ENCODE measurements at regions not wholly inside any gene's neighbourhood (a gene's known extent, or its start where the extent isn't known, plus 50 kb on each side); places are given as distances from the start of the nearest gene placed in this dataset.

GRCh38 chr13:107450931-107451330, 764.4 kb downstream of the LIG4 start:
- peak; percentile 93 to 96 for DNase-seq

- peak; percentile 78 for DNase-seq
Measured at GRCh38 chr13:107450431-107450830, 764.9 kb downstream of the LIG4 start.

GRCh38 chr13:107447591-107447990, 767.7 kb downstream of the LIG4 start:
- no peak for DNase-seq

GRCh38 chr13:107441279-107441678, 774.1 kb downstream of the LIG4 start:
- no peak for DNase-seq

GRCh38 chr13:107438251-107438650, 777.1 kb downstream of the LIG4 start:
- no peak for DNase-seq

GRCh38 chr13:107434347-107434746, 781.0 kb downstream of the LIG4 start:
- DNase-seq = no peak

GRCh38 chr13:107427536-107427935, 787.8 kb downstream of the LIG4 start:
- DNase-seq = peak; percentile 31 to 58

GRCh38 chr13:107422421-107422820, 792.9 kb downstream of the LIG4 start:
- DNase-seq = peak; percentile 21 to 31

GRCh38 chr13:107421951-107422350, 793.4 kb downstream of the LIG4 start:
- no peak for DNase-seq

GRCh38 chr13:107421028-107421427, 794.3 kb downstream of the LIG4 start:
- DNase-seq = no peak

- DNase-seq = no peak
Measured at GRCh38 chr13:107413005-107413404, 802.3 kb downstream of the LIG4 start.

- DNase-seq = no peak
Measured at GRCh38 chr13:107407074-107407473, 808.3 kb downstream of the LIG4 start.

- DNase-seq = no peak
Measured at GRCh38 chr13:107395927-107396662, 819.2 kb downstream of the LIG4 start.

GRCh38 chr13:107392205-107392604, 823.1 kb downstream of the LIG4 start:
- DNase-seq = no peak

- no peak for DNase-seq
Measured at GRCh38 chr13:107387525-107387924, 819.6 kb upstream of the ARGLU1 start.

- DNase-seq = no peak
Measured at GRCh38 chr13:107379407-107380155, 811.6 kb upstream of the ARGLU1 start.

GRCh38 chr13:107376341-107377125, 808.6 kb upstream of the ARGLU1 start:
- no peak for DNase-seq

- DNase-seq = no peak
Measured at GRCh38 chr13:107375701-107376340, 807.9 kb upstream of the ARGLU1 start.

- DNase-seq = no peak
Measured at GRCh38 chr13:107374038-107374437, 806.1 kb upstream of the ARGLU1 start.

- peak; percentile 31 to 54 for DNase-seq
Measured at GRCh38 chr13:107373551-107373950, 805.6 kb upstream of the ARGLU1 start.

- DNase-seq = no peak
Measured at GRCh38 chr13:107370015-107370785, 802.3 kb upstream of the ARGLU1 start.

GRCh38 chr13:107367258-107367657, 799.3 kb upstream of the ARGLU1 start:
- no peak for DNase-seq

Data from Kasumi-1 (cell line).